HG02970 (cell line): ENCODE measurements at regions not wholly inside any gene's neighbourhood (a gene's known extent, or its start where the extent isn't known, plus 50 kb on each side); places are given as distances from the start of the nearest gene placed in this dataset.
A peak's percentile ranks its signal among the peaks of the same experiment; 100 is the strongest.
"Not testable (repeated sequence)": the region's sequence is repeated elsewhere in the genome, so short reads cannot be mapped to it uniquely, and the experiment has no call there.

Experiments used
- ATAC-seq: cut with Tn5 transposase; IDR thresholded peaks from one replicate; pipeline ENCODE4 v1.9.1; 2021; ENCODE audit warnings: mild to moderate bottlenecking, moderate library complexity, moderate number of reproducible peaks; ENCODE audit not compliant: unreplicated experiment, low FRiP score

DNA sequence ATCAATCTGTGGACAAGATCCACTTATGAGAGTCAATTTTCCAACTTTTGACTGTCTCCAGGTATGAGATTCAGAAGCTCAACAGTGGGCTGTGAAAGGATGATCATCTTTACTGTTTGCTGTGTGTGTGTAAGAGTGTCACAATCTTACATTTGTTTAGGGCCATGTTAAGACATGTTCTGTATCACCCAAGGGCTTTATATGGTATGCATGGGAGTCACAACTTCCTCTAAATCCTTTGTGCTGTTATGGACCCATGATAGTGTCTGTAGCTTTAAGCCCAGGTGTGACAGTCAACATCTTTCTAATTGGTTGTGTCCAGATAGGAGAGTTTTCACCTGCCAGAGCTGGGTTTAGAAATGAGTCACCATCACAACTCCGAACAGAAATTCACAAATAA lies 70.2 kb downstream of the ZNF726 start:
- not testable (repeated sequence) for ATAC-seq

DNA sequence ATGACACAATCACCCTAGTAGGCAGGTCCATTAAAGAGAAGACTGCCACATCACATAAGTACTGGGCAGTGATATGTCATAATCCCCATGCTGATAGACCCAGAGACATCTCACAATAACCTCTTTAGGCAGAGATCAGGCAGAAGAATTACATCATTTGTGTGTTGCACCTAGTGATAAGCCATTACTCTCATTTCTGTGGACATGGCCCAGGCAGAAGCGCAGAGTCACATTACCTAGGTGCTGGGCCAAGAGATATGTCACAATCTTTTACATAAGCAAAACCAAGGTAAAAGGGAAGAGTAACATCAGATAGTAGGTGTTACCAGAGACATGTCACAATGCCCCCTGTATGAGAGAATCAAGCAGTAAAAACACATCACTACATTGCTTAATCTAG lies 71.9 kb downstream of the ZNF726 start:
- ATAC-seq, result no peak

- no peak for ATAC-seq
These were observed 76.5 kb downstream of the ZNF726 start for GRCh38 chr19:23991170-23991569.

DNA sequence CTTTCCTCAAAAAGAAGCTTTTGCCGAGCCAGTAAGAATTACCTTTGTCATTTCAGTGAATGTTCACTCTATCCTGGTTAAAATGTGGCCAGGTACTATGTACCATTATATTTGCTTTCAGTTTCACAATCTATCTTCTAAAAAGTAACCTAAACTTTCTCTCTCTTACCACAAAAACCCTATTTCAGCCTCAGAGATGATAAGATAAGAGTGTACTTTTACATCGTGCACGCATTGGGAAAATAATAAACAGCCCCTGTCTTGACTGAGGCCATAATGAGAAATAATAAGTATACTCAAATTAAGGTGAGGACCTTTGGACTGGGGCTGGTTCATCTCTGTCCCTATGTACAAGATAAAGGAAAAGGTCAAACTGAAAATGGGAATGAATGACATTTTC lies 77.7 kb downstream of the ZNF726 start:
- ATAC-seq, result no peak

DNA sequence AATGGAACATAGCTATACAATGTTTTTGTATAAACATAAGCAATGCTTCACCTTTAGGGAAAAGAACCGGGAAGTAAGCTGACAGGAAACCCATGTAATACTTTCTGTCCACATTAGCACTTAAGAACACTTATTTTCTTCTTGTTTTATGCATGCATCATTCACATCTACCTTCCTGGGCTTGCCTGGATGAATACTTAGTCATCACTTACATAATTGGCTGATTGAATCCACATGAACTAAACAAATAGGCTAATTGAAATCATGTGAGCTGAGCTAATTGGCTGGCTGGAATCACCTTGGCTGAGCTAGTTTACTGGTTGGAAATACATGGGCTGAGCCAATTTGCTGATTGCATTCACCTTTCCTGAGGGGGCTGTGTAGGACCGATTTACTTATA lies 78.8 kb downstream of the ZNF726 start:
- ATAC-seq, result no peak

- no peak for ATAC-seq
These were observed 81.9 kb downstream of the ZNF726 start for GRCh38 chr19:23996549-23996948.

- ATAC-seq, result no peak
These were observed 83.9 kb downstream of the ZNF726 start for GRCh38 chr19:23998568-23998967.

DNA sequence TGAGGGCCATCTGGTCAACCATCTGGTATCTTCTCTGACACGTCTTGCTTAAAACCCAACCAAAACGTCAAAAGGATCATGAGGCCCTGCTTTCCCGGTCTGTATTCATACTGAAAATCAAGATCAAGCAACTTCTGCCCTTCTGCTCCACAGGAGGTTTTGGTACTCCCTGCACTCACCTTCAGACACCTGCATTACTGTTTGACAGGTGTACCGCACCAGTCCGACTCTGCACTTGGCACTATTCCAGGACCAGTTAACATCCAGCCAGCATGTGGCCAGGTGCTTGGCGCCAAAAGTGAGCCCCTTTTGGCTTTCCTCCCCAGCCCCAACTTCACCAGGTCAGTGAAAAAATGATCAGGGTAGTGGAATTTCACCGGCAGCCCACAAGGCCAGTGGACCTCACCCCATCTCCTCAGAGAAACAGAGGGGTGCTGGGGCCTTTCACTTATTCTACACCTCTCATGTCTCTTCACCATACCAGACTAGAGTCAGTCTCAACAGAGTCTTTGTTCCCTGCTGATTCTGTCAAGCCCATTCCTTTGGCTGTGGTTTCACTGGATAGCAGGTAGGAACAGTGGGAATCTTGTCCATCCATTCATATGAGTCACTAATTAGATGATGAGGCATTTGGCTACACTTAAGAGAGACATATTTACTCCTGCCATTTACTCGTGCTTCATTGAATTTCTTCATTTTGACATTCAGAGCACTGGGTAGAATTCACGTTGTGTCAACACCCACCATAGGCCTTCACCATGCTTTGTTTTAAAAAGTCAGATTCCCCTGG lies 85.3 kb downstream of the ZNF726 start:
- ATAC-seq, result no peak

- no peak for ATAC-seq
These were observed 86.0 kb downstream of the ZNF726 start for GRCh38 chr19:24000656-24001055.

GRCh38 chr19:24002256-24002945 lies 84.6 kb upstream of the ZNF254 start:
- no peak for ATAC-seq

DNA sequence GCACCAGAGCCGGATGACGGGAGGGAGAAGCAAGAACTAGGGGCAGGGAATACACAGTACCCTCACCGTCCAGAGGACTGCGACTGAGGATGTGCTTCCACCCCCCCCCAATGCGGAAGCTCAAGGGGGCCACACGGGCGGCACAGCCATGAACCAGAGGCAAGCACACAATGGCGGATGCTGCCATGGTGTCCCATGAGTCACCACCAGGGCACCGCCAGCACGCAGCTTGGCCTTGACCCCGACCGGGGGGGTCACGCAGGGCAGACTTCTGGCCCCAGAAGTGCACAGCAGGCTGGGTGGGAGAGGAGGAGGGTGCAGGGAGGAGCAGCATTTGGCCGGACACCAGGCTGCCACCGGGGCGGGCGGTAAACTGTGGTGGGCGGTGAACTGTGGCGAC lies 83.5 kb upstream of the ZNF254 start:
- ATAC-seq, result no peak

GRCh38 chr19:24004166-24004565 lies 82.8 kb upstream of the ZNF254 start:
- ATAC-seq, result no peak

DNA sequence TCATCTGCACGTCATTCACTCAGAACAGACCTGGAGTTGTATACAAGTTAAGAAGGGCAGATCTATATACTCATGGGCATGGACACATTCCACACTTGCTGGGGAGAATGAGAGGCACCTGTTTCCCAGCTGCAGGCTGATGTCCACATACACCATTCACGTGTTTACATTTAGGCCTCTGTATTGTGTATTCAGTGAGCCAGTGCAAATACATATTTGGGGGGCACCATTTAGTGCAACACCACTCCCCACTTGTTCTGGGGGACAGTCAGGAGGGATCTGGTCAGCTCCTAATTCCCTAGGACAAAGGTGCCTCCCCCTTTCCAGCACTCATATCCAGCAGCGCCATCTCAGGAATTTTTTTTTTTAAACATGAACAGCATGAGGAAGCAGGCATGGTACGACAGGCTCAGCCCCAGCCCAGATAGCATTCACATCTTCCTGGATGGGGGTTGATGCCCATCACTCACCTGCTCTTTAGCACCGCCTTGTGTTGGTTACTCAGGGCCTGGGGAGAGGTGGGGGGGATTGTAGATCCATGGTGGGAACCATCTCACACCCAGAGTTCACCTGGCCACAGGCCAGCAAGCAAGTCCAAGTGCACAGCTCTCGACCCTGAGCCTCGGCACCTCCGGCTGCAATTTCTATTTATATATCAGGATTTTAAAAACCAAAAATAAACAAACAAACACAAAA lies 56.9 kb upstream of the ZNF254 start:
- ATAC-seq, result no peak

DNA sequence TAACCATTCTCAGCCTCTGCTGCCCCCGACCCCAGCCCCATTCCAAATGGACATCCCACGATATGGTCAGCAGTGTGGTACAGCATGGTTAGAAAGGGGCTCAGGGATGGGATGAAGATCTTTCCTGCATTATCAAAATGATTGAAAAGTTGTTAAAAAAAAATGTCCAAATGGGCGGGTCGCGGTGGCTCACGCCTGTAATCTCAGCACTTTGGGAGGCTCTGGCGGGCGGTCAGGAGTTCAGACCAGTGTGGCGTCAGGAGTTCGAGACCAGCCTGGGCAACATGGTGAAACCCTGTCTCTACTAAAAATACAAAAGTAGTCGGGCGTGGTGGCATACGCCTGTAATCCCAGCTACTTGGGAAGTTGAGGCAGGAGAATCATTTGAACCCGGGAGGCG lies 54.3 kb upstream of the ZNF254 start:
- ATAC-seq, result no peak

DNA sequence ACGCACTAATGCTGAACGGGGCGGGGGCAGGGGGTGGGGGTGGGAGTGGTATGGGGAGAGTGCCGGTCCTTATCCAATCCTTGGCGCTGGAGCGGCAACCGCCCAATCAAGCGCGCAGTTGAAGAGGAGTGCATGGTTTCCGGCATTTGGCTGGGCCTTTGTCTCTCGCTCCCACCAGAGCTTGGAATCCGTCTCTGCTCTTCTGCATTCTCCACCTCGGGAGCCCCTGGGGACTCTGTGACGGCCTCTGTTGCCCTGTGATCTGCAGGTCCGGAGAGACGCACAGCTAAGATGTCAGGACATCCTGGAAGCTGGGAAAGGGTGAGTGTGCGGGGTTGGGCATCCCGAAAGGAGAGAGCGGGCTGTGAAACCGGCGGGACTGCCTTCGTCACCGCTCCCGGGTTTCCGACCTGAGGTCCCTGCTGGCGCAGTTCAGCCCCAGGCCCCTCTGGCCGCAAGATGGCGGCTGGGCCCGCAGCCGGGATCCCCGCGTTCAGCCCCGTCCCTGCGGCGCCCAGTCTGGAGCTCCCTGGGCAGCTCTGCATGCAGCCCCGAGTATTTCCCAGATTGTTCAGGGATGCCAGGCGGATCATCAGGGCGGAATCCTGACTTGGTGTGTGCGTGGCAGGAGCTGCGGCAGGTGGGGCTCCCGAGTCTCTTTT lies 53.6 kb upstream of the ZNF254 start:
- peak; percentile 96 for ATAC-seq

GRCh38 chr19:24033963-24034342 lies 53.0 kb upstream of the ZNF254 start:
- peak; percentile 27 for ATAC-seq

DNA sequence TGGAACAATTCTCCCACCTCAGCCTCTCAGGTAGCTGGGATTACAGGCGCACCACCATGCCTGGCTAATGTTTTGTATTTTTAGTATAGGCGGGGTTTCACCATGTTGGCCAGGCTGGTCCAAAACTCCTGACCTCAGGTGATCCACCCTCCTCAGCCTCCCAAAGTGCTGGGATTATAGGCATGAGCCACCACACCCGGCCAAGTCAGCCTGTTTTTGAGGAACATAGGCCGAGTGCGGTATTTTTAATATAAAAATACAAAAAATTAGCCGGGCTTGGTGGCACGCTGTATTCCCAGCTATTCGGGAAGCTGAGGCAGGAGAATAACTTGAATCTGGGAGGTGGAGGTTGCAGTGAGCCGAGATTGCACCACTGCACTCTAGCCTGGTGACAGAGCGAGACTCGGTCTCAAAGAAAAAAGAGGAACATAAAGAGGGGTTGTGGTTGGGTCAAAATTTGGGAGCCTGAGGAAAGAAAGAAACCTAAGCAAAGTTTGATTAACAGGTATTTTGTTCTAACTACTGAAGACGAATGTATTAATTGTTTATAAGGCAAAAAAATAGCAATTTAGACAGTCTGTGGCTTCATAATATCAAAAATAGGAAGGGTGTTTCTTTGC lies 51.6 kb upstream of the ZNF254 start:
- not testable (repeated sequence) for ATAC-seq
